C4-2B (cell line): ENCODE measurements at regions not wholly inside any gene's neighbourhood (a gene's known extent, or its start where the extent isn't known, plus 50 kb on each side); places are given as distances from the start of the nearest gene placed in this dataset.

Experiments
- H3K27ac ChIP-seq: fragments of 450-650 bp; 2 replicates; pipeline ENCODE4 v1.5.1; 2017
- CTCF ChIP-seq: fragments of 450-650 bp; conservative IDR thresholded peaks from 2 replicates; pipeline ENCODE4 v1.5.1; 2017; ENCODE audit warnings: mild to moderate bottlenecking
- ZFX ChIP-seq: fragments of 450-650 bp; IDR thresholded peaks from 2 replicates; pipeline ENCODE4 v1.6.1; 2017

GRCh38 chr16:86881861-86882273, 303.5 kb downstream of the FOXL1 start:
- TF ChIP-seq CTCF: no peak
- TF ChIP-seq ZFX: no peak
- no peak overlapping the region for H3K27ac ChIP-seq

- no peak overlapping the region for H3K27ac ChIP-seq
- no peak for TF ChIP-seq ZFX
- TF ChIP-seq CTCF: no peak
Measured at GRCh38 chr16:86882586-86883280, 304.4 kb downstream of the FOXL1 start.

GRCh38 chr16:86883583-86884389, 305.4 kb downstream of the FOXL1 start:
- H3K27ac ChIP-seq: no peak overlapping the region
- TF ChIP-seq ZFX: no peak
- TF ChIP-seq CTCF: no peak

- TF ChIP-seq ZFX: no peak
- TF ChIP-seq CTCF: no peak
Measured at GRCh38 chr16:86884390-86884650, 306.0 kb downstream of the FOXL1 start.

GRCh38 chr16:86885139-86885538, 306.8 kb downstream of the FOXL1 start:
- TF ChIP-seq ZFX (no peak), CTCF (no peak)
- H3K27ac ChIP-seq: no peak overlapping the region

More at GRCh38 chr16:86884390-86884650, 306.0 kb downstream of the FOXL1 start:
- no peak overlapping the region for H3K27ac ChIP-seq

GRCh38 chr16:86886651-86887050, 308.3 kb downstream of the FOXL1 start:
- H3K27ac ChIP-seq: no peak overlapping the region

More at GRCh38 chr16:86886651-86887050, 308.3 kb downstream of the FOXL1 start:
- no peak for TF ChIP-seq ZFX
- TF ChIP-seq CTCF: no peak
